Astrocyte (in vitro differentiated cells and primary cell): ENCODE measurements at regions not wholly inside any gene's neighbourhood (a gene's known extent, or its start where the extent isn't known, plus 50 kb on each side); places are given as distances from the start of the nearest gene placed in this dataset.

ENCODE experiments used
- CTCF ChIP-seq: IDR thresholded peaks from 2 replicates; pipeline ENCODE4 v1.5.1; 2011; ENCODE audit warnings: low read depth, mild to moderate bottlenecking, inconsistent platforms, low read length, moderate library complexity; ENCODE audit not compliant: insufficient read depth
- EZH2 ChIP-seq: IDR thresholded peaks from 2 replicates; pipeline ENCODE4 v1.6.1; 2012; ENCODE audit warnings: mild to moderate bottlenecking, low read length, inconsistent platforms; ENCODE audit not compliant: insufficient read depth

GRCh38 chr3:81218023-81218422, 543.4 kb downstream of the GBE1 start:
- TF ChIP-seq CTCF, result peak; percentile 84
- no peak for TF ChIP-seq EZH2
